Fibroblast of the aortic adventitia (primary cell): ENCODE measurements at regions not wholly inside any gene's neighbourhood (a gene's known extent, or its start where the extent isn't known, plus 50 kb on each side); places are given as distances from the start of the nearest gene placed in this dataset.

Experiments used
- DNase-seq: peaks from one replicate; pipeline ENCODE4 v3.0.0-alpha.2; 2010; ENCODE audit warnings: low read depth
- H3K4me3 ChIP-seq: 2 replicates; pipeline ENCODE4 v1.5.1; 2011; ENCODE audit warnings: low read depth, mild to moderate bottlenecking, control low read depth, low read length, moderate library complexity
- TF ChIP-seq, protein P1 (sequence below): IDR thresholded peaks from 2 replicates; pipeline ENCODE4 v1.5.1; 2011; ENCODE audit warnings: mild to moderate bottlenecking, low read length, control low read depth, inconsistent platforms; ENCODE audit not compliant: insufficient read depth

DNA sequence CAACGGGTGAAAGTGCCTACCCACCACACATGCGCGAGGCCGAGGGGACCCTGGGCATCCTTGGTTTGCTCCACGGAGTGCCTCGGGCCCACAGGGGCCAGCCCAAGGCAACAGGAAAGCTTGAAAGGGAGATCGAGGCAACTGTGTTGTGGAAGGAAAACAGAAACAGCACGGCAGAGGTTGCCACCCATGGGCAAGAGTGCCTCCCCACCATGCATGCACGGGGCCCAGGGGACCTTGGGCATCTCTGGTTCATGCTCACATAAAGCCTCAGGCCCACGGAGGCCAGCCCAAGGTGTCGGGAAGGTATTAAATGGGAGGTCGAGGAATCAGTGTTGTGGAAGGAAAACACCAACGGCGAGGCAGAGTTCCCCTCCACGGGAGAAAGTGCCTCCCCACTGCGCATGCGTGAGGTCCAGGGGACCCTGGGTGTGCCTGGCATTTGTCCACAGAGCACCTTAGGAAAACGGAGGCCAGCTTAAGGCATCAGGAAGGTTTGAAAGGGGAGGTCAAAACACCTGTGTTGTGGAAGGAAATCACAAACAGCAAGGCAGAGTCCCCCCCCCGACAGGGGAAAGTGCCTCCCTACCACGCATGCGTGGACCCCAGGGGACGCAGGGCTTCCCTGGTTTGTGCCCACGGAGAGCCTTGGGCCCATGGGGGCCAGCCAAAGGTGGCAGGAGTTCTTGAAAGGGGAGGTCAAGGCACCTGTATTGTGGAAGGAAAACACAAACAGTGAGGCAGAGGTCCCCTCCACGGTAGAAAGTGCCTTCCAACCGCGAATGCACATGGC, 367.3 kb downstream of the ALG10 start:
- H3K4me3 ChIP-seq = no peak overlapping the region
- TF ChIP-seq, protein P1, sequence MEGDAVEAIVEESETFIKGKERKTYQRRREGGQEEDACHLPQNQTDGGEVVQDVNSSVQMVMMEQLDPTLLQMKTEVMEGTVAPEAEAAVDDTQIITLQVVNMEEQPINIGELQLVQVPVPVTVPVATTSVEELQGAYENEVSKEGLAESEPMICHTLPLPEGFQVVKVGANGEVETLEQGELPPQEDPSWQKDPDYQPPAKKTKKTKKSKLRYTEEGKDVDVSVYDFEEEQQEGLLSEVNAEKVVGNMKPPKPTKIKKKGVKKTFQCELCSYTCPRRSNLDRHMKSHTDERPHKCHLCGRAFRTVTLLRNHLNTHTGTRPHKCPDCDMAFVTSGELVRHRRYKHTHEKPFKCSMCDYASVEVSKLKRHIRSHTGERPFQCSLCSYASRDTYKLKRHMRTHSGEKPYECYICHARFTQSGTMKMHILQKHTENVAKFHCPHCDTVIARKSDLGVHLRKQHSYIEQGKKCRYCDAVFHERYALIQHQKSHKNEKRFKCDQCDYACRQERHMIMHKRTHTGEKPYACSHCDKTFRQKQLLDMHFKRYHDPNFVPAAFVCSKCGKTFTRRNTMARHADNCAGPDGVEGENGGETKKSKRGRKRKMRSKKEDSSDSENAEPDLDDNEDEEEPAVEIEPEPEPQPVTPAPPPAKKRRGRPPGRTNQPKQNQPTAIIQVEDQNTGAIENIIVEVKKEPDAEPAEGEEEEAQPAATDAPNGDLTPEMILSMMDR = no peak
- DNase-seq = no peak

DNA sequence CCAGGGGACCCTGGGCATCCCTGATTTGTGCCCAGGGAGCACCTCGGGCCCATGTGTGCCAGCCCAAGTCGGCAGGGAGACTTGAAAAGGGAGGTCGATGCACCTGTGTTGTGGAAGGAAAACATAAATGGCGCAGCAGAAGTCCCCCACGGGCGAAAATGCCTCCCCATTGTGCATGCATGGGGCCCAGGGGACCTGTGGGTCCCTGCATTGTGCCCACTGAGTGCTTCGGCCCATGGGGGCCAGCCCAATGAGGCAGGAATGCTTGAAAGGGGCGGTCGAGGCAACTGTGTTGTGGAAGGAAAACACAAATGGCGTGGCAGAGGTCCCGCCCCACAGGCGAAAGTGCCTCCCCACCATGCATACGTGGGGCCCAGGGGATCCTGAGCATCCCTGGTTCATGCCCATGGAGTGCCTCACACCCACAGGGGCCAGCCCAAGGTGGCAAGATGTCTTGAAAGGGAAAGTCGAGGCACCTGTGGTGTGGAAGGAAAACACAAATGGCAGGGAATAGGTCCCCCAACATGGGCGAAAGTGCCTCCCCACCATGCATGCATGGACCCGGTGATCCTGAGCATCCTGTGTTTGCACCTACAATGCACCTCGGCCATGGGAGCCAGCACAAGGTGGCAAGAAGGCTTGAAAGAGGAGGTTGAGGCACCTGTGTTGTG, 368.0 kb downstream of the ALG10 start:
- TF ChIP-seq, protein P1 = no peak

DNA sequence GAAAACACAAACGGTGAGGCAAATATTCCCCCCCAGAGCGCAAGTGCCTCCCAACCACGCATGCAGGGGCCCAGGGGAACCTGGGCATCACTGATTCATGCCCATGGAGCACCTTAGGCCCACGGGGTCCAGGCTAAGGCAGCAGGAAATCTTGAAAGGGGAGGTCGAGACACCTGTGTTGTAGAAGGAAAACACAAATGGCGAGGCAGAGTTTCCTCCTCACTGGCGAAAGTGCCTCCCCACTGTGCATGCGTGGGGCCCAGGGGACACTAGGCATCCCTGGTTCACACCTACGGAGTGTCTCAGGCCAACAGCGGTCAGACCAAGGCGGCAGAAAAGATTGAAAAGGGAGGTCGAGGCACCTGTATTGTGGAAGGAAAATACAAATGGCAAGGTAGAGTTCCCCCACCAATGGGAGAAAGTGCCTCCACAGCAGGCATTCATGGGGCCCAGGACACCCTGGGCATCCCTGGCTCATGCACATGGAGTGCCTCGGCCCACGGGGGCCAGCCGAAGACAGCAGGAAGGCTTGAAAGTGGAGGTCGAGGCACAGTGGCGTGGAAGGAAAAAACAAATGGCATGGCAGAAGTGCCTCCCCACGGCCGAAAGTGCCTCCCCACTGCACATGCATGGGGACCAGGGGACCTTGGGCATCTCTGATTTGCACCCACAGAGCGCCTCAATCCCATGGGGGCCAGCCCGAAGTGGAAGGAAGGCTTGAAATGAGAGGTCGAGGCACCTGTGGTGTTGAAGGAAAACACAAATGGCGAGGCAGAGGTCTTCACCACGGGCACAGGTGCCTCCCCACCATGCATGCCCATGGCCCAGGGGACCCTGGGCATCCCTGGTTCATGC, 368.8 kb downstream of the ALG10 start:
- TF ChIP-seq, protein P1 = no peak
- DNase-seq = no peak
- H3K4me3 ChIP-seq = no peak overlapping the region

More for the DNA sequence above, 368.0 kb downstream of the ALG10 start:
- no peak for DNase-seq
- no peak overlapping the region for H3K4me3 ChIP-seq

DNA sequence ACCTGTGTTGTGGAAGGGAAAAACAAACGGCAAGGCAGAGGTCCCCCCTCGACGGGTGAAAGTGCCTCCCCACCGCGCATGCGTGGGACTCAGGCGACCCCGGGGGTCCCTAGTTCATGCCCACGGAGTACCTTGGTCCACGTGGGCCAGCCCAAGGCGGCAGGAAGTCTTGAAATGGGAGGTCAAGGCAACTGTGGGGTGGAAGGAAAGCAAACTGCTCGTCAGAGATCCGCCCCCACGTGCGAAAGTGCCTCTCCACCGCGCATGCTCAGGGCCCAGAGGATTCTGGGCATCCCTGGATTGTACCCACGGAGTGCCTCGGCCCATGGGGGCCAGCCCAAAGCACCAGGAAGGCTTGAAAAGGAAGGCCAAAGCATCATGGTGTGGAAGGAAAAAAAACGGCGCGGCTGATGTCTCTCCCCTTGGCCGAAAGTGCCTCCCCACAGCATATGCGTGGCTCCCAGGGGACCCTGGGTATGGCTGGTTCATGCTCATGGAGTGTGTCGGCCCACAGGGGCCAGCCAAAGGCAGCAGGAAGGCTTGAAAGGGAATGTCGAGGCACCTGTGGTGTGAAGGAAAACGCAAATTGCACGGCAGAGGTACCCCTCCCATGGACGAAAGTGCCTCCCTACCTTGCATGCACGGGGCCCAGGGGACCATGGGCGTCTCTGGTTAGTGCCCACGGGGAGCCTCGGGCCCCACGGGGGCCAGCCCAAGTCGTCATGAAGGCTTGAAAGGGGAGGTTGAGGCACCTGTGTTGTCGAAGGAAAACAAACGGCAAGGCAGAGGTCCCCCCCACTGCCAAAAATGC, 369.7 kb downstream of the ALG10 start:
- no peak overlapping the region for H3K4me3 ChIP-seq
- TF ChIP-seq, protein P1 = no peak
- DNase-seq = no peak

DNA sequence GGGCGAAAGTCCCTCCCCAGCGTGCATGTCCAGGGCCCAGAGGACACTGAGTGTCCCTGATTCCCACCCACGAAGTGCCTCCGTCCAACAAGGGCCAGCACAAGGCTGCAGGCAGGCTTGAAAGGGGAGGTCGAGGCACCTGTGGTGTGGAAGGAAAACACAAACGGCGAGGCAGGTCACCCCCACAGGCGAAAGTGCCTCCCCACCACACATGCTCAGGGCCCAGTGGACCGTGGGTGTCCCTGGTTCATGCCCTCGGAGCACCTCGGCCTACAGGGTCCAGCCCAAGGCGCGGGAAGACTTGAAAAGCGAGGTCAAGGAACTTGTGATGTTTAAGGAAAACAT, 370.4 kb downstream of the ALG10 start:
- TF ChIP-seq, protein P1 = no peak
- no peak overlapping the region for H3K4me3 ChIP-seq
- DNase-seq = no peak
